ENCODE measurements at regions not wholly inside any gene's neighbourhood (a gene's known extent, or its start where the extent isn't known, plus 50 kb on each side); places are given as distances from the start of the nearest gene placed in this dataset.

DNA sequence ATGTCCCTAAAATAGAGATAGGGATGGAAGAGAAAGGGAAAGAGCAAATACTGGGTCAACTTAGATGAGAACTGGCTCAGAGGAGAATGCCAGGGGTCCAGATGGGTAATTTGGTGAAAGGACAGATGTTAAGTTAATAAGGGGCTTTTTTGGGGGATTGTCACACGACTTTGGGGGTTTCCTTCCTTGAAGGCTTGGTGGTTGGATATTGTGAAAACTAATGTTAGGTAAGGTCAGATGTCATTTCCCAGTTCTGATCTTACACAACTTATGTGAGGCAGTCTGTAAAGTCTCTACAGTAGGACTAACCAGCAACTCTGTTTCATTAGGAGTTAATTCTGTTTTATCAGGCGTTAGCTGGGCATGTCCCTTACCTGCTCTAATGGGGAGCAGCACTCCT, 231.1 kb downstream of the NR2F2 start:
- DNase-seq (ENCODE audit: low read depth): no peak
- TF ChIP-seq, protein P1, sequence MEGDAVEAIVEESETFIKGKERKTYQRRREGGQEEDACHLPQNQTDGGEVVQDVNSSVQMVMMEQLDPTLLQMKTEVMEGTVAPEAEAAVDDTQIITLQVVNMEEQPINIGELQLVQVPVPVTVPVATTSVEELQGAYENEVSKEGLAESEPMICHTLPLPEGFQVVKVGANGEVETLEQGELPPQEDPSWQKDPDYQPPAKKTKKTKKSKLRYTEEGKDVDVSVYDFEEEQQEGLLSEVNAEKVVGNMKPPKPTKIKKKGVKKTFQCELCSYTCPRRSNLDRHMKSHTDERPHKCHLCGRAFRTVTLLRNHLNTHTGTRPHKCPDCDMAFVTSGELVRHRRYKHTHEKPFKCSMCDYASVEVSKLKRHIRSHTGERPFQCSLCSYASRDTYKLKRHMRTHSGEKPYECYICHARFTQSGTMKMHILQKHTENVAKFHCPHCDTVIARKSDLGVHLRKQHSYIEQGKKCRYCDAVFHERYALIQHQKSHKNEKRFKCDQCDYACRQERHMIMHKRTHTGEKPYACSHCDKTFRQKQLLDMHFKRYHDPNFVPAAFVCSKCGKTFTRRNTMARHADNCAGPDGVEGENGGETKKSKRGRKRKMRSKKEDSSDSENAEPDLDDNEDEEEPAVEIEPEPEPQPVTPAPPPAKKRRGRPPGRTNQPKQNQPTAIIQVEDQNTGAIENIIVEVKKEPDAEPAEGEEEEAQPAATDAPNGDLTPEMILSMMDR (IDR thresholded peaks at IDR 0.05; ENCODE audit: low read length, missing control alignments): no peak
- H3K4me3 ChIP-seq (replicated peaks; ENCODE audit: low read depth, low read length): no peak overlapping the region

DNA sequence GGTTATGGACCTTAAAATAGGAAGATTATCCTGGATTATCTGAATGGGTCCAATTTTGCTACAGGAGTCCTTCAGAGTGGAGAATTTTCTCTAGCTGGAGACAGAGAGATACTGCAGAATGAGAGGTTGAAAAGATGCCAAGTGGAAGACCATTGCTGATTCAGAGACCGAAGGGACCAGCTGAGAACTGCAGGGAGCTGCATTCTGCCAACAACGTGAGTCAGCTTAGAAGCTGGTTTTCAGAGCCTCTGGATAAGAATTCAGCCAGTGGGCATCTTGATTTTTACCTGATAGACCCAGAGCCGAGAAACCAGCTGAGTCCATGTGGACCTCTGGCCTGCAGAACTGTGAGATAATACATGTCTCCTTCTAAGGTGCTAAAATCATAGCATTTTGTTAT, 234.0 kb downstream of the NR2F2 start:
- TF ChIP-seq, protein P1 (IDR thresholded peaks at IDR 0.05; ENCODE audit: low read length, missing control alignments): no peak

DNA sequence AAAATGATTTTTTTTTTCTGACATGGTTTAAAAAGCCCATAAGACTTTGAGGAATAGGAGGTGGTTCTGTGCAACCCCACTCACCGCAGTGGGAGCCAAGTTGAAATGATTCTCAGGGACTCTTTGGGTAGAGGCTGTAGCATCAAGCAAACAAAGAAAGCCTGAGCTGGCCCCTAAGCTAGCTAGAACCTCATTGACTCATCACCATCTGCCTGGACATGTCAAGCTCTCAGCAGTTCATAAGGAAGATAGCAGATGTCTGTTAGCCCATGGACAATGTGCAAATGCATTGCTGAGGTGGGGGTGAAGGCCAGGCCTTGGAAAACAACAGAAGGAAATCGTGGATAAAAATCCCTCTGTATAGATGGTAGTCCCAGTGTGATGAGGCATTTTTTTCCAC, 234.8 kb downstream of the NR2F2 start:
- no peak overlapping the region for H3K4me3 ChIP-seq (replicated peaks; ENCODE audit: low read depth, low read length)
- TF ChIP-seq, protein P1 (IDR thresholded peaks at IDR 0.05; ENCODE audit: low read length, missing control alignments): no peak
- DNase-seq (ENCODE audit: low read depth): no peak

More for the DNA sequence above, 234.0 kb downstream of the NR2F2 start:
- DNase-seq (ENCODE audit: low read depth): no peak
- H3K4me3 ChIP-seq (replicated peaks; ENCODE audit: low read depth, low read length): no peak overlapping the region

DNA sequence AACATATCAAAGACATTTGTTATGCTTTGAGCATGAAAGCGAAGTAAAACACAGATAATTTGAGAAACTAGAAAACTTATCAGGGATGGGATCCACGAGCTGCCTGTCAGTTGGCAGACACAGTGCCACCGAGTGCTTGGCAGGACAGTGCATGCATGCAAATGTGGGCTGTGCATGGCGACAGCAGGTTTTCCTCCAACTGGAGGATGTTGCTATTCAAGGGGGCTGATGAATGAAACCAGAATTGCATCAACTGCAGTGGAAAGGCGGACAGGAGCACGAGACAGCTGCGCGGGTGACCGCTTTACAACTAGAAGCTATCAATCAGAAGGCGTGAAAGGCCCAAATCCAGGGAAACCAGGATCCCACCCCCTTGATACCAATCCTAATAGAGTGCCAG, 244.3 kb downstream of the NR2F2 start:
- H3K4me3 ChIP-seq (replicated peaks; ENCODE audit: low read depth, low read length): no peak overlapping the region
- TF ChIP-seq, protein P1 (IDR thresholded peaks at IDR 0.05; ENCODE audit: low read length, missing control alignments): no peak
- DNase-seq (ENCODE audit: low read depth): no peak

DNA sequence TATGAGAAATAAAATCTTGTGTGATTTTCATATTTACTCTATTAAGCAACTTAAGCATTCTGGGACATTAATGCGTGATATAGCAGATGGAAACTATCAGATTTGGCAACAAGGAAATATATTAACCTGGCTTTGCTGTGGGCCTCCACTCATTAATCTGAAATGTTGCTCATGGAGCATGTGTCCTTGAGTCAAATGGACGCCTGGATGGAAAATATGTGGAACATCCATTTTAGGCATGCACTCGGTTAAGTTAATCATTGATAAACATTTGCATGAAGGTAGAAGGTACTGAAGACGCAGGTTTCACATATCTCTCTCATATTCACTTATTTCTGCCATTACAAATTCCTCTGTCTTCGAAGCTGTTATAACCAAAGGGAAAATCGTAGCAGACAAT, 246.1 kb downstream of the NR2F2 start:
- no peak for DNase-seq (ENCODE audit: low read depth)
- no peak overlapping the region for H3K4me3 ChIP-seq (replicated peaks; ENCODE audit: low read depth, low read length)
- TF ChIP-seq, protein P1 (IDR thresholded peaks at IDR 0.05; ENCODE audit: low read length, missing control alignments): no peak

DNA sequence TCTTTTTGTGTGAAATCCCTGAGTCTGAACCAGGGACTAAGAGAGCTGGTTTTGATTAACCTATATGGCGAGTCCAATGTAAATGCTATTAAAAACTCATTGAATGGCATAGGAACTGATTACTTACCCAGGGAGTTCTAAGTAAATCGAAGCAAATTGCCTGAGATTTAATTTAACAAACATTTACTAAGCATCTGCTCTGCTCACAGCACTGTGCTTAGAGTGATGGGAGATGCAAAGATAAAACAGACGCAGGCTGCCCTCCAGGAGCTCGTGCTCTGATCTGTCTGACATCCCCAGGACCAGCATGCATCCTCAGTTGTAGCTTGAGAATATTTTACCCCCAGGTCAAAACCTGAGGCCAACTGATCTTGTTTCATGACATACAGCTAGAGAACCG, 247.9 kb downstream of the NR2F2 start:
- DNase-seq (ENCODE audit: low read depth): no peak
- no peak overlapping the region for H3K4me3 ChIP-seq (replicated peaks; ENCODE audit: low read depth, low read length)
- TF ChIP-seq, protein P1 (IDR thresholded peaks at IDR 0.05; ENCODE audit: low read length, missing control alignments): no peak

DNA sequence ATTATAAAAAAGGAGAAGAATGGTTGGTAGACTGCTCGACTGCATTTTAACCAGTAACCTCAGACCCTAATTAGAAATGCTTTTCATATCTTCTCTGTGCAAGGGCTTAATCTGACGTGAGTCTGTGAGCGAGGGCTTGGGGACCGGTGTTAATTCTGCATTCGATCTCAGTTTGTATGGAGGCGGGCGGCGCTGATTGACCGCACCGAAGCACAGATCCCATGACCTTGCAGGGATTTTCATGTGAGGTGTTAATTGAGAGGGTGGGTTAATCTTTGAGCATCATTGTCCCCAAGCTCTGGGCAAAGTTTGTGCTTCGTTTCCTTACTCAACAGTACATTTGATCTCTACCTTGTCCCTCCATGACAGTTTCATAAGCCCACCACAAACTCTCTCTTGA, 250.9 kb downstream of the NR2F2 start:
- no peak for DNase-seq (ENCODE audit: low read depth)
- TF ChIP-seq, protein P1 (IDR thresholded peaks at IDR 0.05; ENCODE audit: low read length, missing control alignments): no peak
- H3K4me3 ChIP-seq (replicated peaks; ENCODE audit: low read depth, low read length): no peak overlapping the region

Data from fibroblast of pulmonary artery (primary cell).